ENCODE measurements at regions not wholly inside any gene's neighbourhood (a gene's known extent, or its start where the extent isn't known, plus 50 kb on each side); places are given as distances from the start of the nearest gene placed in this dataset.

DNA sequence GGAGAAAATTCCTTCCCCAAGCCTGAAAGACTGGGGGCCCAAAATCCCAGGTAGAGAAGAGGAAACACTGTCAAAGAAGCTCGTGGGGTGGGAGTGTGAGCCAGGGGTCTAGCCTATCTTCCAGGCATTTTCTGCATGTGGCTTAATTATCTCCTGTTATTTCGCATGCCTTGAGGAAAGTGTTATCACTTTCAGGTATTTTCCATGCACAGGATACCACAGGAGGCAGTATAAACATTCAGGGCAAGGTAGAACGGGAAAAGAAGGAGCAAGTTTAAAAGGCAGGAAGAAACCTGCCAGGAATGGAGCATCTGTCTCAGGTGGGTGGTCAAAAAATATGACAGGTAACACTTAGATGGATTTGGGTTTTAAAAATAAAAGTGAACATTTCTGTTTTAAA, 575.3 kb upstream of the ZNF385D start:
- POLR2A ChIA-PET, result no interaction called here

GRCh38 chr3:22334996-22335395, 584.0 kb upstream of the ZNF385D start:
- Histone ChIP-seq H3K9me1 (replicated peaks; ENCODE audit: control insufficient read depth, extremely low read depth, insufficient read depth, low read length) (no peaks in the 10 kb centered on the region), H3K36me3 (ENCODE audit: control insufficient read depth in 2 of 2, extremely low read depth in 1 of 2, insufficient read depth in 2 of 2, low read length in 2 of 2) (no peaks in the 10 kb centered on the region), H3K79me2 (ENCODE audit: control insufficient read depth, insufficient read depth, low read length) (no peaks in the 10 kb centered on the region), H3K9ac (replicated peaks; ENCODE audit: extremely low read depth, insufficient read depth, low read length) (no peak overlapping the region), H3K27me3 (ENCODE audit: control insufficient read depth in 2 of 2, insufficient read depth in 2 of 2, low read length in 2 of 2) (no peaks in the 10 kb centered on the region), H3K27ac (ENCODE audit: insufficient read depth, low read depth, low read length) (no peak overlapping the region), H3K4me3 (replicated peaks in 1 of 3; ENCODE audit: insufficient read depth in 1 of 3, low read depth in 1 of 3, low read length in 3 of 3) (no peak overlapping the region), H4K20me1 (replicated peaks; ENCODE audit: control insufficient read depth, extremely low read depth, insufficient read depth, low read length) (no peaks in the 10 kb centered on the region), H3K4me1 (ENCODE audit: control insufficient read depth, extremely low read depth, insufficient read depth, low read length) (no peaks in the 10 kb centered on the region), H2AFZ (ENCODE audit: low read depth, low read length) (no peak overlapping the region), H3K9me3 (replicated peaks; ENCODE audit: control insufficient read depth, insufficient read depth, low read length) (no peaks in the 10 kb centered on the region), H3K4me2 (ENCODE audit: insufficient read depth, low read length) (no peak overlapping the region)
- dilution Hi-C loops (cut with MboI; ENCODE audit: extremely low pct_ligation_motif_present, low sequenced_read_pairs) (no loop called here), intact Hi-C loops (cut with micrococcal nuclease) (no loop called here)
- BruUV-seq (replicated peaks), result no TSS peak
- TF ChIP-seq, protein P1, sequence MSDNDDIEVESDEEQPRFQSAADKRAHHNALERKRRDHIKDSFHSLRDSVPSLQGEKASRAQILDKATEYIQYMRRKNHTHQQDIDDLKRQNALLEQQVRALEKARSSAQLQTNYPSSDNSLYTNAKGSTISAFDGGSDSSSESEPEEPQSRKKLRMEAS (IDR thresholded peaks at IDR 0.05; ENCODE audit: insufficient read depth, insufficient read length), result no peak
- TF ChIP-seq MYC (IDR thresholded peaks at IDR 0.05; ENCODE audit: low read depth, low read length), result no peak
- TF ChIP-seq POLR2AphosphoS5 (IDR thresholded peaks at IDR 0.05; ENCODE audit: insufficient read depth, low read depth, low read length), result no peak
- TF ChIP-seq FOS (IDR thresholded peaks at IDR 0.05; ENCODE audit: borderline replicate concordance, insufficient read depth, low read length), result no peak
- TF ChIP-seq, protein P2, sequence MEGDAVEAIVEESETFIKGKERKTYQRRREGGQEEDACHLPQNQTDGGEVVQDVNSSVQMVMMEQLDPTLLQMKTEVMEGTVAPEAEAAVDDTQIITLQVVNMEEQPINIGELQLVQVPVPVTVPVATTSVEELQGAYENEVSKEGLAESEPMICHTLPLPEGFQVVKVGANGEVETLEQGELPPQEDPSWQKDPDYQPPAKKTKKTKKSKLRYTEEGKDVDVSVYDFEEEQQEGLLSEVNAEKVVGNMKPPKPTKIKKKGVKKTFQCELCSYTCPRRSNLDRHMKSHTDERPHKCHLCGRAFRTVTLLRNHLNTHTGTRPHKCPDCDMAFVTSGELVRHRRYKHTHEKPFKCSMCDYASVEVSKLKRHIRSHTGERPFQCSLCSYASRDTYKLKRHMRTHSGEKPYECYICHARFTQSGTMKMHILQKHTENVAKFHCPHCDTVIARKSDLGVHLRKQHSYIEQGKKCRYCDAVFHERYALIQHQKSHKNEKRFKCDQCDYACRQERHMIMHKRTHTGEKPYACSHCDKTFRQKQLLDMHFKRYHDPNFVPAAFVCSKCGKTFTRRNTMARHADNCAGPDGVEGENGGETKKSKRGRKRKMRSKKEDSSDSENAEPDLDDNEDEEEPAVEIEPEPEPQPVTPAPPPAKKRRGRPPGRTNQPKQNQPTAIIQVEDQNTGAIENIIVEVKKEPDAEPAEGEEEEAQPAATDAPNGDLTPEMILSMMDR (IDR thresholded peaks at IDR 0.05; ENCODE audit: extremely low read depth in 1 of 2, insufficient read depth in 1 of 2, low read depth in 1 of 2, low read length in 2 of 2), result no peak
- no peak for TF ChIP-seq JUN (IDR thresholded peaks at IDR 0.05; ENCODE audit: borderline replicate concordance, insufficient read depth, insufficient read length, low read depth)
- no peak for TF ChIP-seq GATA2 (IDR thresholded peaks at IDR 0.05; ENCODE audit: insufficient read depth, insufficient read length, low read depth, low read length)
- TF ChIP-seq POLR2A (IDR thresholded peaks at IDR 0.05; ENCODE audit: low read depth, low read length), result no peak
- TF ChIP-seq EZH2 (IDR thresholded peaks at IDR 0.05; ENCODE audit: borderline replicate concordance, low read depth, low read length, severe bottlenecking), result no peak
- ChIA-PET CTCF (no interaction called here), POLR2A (no interaction called here)
- FAIRE-seq (no peak), DNase-seq (ENCODE audit: low read depth, low spot score) (no peak)

More for the DNA sequence above, 575.3 kb upstream of the ZNF385D start:
- H3K9ac ChIP-seq (replicated peaks; ENCODE audit: extremely low read depth, insufficient read depth, low read length), result no peak overlapping the region
- H3K27me3 ChIP-seq (ENCODE audit: control insufficient read depth in 2 of 2, insufficient read depth in 2 of 2, low read length in 2 of 2), result no peaks in the 10 kb centered on the region
- CTCF ChIA-PET, result no interaction called here
- H3K9me1 ChIP-seq (replicated peaks; ENCODE audit: control insufficient read depth, extremely low read depth, insufficient read depth, low read length), result no peaks in the 10 kb centered on the region
- H2AFZ ChIP-seq (ENCODE audit: low read depth, low read length), result no peak overlapping the region
- dilution Hi-C loops (cut with MboI; ENCODE audit: extremely low pct_ligation_motif_present, low sequenced_read_pairs) (no loop called here), intact Hi-C loops (cut with micrococcal nuclease) (no loop called here)
- H3K27ac ChIP-seq (ENCODE audit: insufficient read depth, low read depth, low read length), result no peak overlapping the region
- FAIRE-seq, result no peak
- no peaks in the 10 kb centered on the region for H3K79me2 ChIP-seq (ENCODE audit: control insufficient read depth, insufficient read depth, low read length)
- TF ChIP-seq JUN (IDR thresholded peaks at IDR 0.05; ENCODE audit: borderline replicate concordance, insufficient read depth, insufficient read length, low read depth) (no peak), FOS (IDR thresholded peaks at IDR 0.05; ENCODE audit: borderline replicate concordance, insufficient read depth, low read length) (no peak), EZH2 (IDR thresholded peaks at IDR 0.05; ENCODE audit: borderline replicate concordance, low read depth, low read length, severe bottlenecking) (no peak), POLR2AphosphoS5 (IDR thresholded peaks at IDR 0.05; ENCODE audit: insufficient read depth, low read depth, low read length) (no peak)
- TF ChIP-seq, protein P1 (IDR thresholded peaks at IDR 0.05; ENCODE audit: insufficient read depth, insufficient read length), result no peak
- no peaks in the 10 kb centered on the region for H3K4me1 ChIP-seq (ENCODE audit: control insufficient read depth, extremely low read depth, insufficient read depth, low read length)
- no peak overlapping the region for H3K4me2 ChIP-seq (ENCODE audit: insufficient read depth, low read length)
- H3K36me3 ChIP-seq (ENCODE audit: control insufficient read depth in 2 of 2, extremely low read depth in 1 of 2, insufficient read depth in 2 of 2, low read length in 2 of 2), result no peaks in the 10 kb centered on the region
- H3K9me3 ChIP-seq (replicated peaks; ENCODE audit: control insufficient read depth, insufficient read depth, low read length), result no peaks in the 10 kb centered on the region
- H4K20me1 ChIP-seq (replicated peaks; ENCODE audit: control insufficient read depth, extremely low read depth, insufficient read depth, low read length), result no peaks in the 10 kb centered on the region
- DNase-seq (ENCODE audit: low read depth, low spot score), result no peak
- H3K4me3 ChIP-seq (replicated peaks in 1 of 3; ENCODE audit: insufficient read depth in 1 of 3, low read depth in 1 of 3, low read length in 3 of 3), result no peak overlapping the region
- BruUV-seq (replicated peaks), result no TSS peak

Measured in endothelial cell of umbilical vein (primary cell).